ENCODE measurements at regions not wholly inside any gene's neighbourhood (a gene's known extent, or its start where the extent isn't known, plus 50 kb on each side); places are given as distances from the start of the nearest gene placed in this dataset.

DNA sequence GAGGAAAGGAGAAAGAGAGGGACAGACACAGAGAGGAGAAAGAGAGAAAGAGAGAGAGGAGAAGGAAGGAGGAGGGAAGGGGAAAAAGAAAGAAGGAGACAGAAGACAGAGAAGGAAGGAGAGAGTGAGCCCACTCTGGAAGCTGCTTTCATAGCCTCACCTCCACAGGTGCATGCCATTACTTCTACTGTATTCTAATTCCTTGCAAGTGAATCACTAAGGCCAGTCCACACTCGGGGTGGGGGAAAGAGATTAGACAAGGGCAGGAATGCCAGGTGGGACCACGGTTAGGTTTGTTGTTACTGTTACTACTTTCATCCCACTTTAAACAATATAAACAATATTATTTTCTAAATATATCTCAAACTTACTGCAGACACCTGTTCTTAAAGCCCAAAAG lies 684.5 kb upstream of the ARGLU1 start:
- DNase-seq (ENCODE audit: low read depth): no peak

DNA sequence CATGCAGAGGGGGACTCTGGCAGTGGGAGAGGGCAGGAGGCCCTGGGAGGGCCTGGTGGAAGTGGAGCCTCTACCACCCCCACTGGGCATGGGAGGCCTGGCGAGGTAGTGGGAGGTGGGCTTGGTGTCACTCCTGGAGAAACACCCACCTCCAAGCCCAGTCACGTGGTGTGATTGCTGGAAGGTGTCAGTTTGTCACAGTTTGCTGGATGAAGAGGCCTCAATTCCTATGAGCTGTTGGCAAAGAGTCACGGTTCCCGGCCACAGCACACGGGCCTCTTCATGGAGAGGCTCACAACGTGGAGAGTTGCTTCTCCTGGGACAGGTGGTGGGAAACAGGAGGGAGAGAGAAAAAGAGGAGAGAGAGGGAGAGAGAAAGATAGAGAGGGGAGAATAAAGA lies 684.1 kb upstream of the ARGLU1 start:
- DNase-seq (ENCODE audit: low read depth): no peak

DNA sequence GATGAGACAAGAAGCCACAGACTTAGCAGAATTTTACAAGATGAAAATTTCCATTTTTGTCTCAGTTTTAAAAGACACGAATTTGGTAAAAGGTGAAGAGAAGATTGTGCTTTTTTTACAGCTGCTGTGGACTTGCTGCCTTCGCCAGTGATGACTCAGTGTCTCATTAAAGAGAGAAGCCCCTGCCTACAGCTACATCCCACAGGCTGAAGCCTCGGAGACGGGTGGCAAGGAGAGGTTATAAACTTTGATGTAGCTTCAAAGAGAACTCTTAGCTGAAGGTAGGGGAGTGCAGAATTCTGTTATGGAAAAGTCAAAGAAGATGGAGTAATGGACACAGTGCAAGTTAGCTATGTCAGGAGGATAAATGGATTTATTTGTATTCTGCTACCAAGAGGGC lies 683.4 kb upstream of the ARGLU1 start:
- peak; percentile 9 for DNase-seq (ENCODE audit: low read depth)

DNA sequence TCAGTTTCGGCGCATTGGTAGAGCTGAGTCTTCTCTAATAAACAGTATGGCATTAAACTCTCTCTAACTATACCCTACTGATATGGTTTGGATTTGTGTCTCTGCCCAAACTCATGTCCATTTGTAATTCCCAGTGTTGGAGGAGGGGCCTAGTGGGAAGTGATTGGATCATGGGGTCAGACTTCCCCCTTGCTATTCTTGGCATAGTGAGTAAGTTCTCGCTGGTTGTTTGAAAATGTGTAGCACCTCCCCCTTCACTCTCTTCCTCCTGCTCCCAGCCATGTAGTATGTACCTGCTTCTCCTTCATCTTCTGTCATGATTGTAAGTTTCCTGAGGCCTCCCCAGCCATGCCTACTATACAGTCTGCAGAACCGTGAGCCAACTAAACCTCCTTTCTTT lies 682.7 kb upstream of the ARGLU1 start:
- DNase-seq (ENCODE audit: low read depth): no peak

DNA sequence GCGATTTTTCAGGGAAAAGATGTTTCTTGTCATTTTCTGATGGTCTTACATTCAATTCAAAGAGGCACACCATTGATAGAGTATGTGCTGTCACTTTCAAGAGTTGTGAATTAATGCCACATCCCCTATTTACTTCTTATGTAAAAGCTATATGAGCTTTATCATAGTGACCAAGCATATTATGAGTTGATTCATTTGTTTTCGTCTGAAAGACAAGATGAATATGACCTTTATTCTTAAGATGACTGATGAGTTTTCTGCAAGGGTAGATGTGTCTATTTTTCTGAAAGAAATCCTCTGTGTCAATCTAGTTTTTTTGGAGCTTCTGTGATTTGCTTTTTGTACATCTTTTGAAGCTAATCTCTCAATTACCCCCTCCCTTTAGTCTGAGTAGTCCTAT lies 676.3 kb upstream of the ARGLU1 start:
- DNase-seq (ENCODE audit: low read depth): no peak

DNA sequence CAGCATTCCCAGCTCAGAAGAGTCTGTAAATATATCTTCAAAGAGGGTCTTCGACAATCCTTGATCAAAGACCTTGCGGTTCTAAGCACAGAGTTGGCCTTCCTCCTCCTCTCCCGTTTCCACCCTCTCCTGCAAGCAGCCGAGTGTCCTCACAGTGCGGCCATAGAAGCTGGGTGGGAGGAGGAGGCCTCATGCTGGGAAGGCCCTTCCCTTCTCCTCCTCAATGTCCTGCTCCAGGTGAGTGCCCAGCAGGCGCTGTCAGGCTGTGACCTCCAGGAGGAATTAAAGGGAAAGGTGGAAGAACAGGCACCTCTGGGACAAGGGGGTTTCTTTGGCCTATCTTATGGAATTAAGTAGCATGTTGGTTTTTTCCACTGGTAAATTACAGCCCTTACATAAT lies 674.2 kb upstream of the ARGLU1 start:
- no peak for DNase-seq (ENCODE audit: low read depth)

DNA sequence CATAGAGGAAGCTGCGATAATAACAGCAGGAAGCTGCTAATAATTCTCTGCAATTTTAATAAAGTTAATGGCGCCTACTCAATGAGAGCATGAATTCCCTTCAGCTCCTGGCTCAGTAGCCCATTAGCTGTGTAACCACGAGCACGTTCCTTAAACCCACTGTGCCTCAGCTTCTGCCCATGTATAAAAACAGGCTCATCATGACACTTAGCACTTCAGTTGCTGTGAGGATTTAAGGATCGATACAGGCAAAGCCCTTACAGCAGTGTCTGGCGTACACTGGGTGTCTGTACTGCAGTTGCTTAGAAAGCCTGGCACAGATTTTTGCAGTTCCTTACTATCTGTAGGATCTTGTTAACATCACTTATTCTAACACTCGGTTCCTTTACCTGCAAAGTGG lies 673.4 kb upstream of the ARGLU1 start:
- no peak for DNase-seq (ENCODE audit: low read depth)

DNA sequence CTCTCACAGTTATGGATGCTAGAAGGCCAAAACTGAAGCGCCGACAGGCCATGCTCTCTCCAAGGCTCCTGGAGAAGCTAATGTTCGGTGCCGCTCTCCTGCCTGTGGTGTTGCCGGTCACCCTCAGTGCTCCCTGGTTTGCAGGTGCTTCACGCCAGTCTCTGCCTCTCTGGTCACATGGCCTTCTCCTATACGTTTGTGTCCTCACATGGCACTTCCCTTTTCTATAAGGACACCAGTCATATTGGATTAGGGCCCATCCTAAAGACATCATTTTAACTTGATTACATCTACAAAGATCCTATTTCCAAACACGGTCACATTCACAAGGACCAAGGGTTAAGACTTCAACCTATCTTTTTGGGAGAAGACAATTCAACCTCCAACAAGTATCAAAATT lies 671.3 kb upstream of the ARGLU1 start:
- no peak for DNase-seq (ENCODE audit: low read depth)

DNA sequence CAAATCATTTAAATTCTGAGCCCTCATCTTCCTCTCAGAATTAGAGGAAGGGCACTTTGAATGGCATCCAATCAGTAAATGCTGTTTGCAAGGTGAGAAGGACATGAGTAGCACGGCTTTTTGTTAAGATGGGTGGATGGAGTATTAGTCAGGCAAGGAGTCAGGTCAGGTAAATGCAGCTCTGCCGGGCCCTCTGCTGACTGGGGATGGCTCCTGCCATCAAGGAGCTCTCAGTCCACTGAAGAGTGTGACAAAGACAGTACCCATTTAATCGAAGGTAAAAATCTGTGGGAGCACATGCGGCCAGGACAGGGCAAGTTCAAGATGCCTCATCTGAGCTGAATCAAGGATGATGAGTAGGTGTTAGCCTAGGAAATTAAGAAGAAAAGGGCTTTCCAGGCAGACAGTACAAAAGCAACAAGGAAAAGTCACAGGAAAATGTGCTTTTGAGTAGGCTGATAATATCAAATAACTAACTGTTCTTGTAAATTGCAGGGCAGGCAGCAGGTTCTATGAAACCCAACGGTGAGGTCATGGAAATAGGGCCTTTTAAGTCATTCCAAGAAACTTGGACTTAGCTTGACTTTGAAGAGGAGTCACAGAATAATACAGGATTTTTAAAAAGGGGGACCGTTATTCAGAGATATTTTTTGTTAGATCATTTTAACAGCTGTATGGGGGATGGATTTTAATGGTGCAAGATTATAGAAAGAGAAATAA lies 670.5 kb upstream of the ARGLU1 start:
- no peak for DNase-seq (ENCODE audit: low read depth)

DNA sequence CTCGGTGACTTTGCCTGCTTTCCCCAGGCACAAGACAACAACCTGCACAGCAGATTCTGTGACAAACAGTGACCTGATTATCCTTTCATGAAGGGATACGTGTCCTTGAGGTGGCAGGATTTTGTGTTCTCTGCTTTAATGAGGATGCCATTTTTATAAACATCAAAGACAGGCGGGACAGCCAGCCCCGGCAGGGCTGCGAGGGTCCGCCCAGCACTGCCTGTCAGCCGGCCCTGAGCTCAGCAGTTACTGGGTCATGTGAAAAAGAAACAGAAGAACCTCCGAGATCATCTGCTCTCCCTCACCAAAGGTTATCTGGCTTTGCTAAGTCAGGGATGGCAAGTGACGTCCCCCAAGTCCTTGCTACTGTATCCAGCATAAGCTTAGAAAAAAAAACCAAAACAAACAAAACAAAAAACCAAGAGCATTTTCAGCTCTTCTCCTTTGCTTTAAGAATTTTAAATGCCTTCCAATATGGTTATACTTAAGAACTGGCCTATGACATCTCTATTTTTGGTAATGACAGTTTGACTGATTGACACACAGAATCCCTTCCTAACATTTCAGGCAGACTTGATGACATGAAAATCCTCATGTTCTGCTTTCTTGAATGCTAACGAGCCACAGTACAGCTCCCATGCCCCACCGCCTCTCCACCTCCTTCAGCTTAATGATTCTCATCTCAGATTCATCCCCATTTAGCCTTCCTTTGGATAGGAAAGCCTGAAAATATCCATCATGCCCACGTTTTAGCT lies 666.6 kb upstream of the ARGLU1 start:
- peak; percentile 8 for DNase-seq (ENCODE audit: low read depth)

DNA sequence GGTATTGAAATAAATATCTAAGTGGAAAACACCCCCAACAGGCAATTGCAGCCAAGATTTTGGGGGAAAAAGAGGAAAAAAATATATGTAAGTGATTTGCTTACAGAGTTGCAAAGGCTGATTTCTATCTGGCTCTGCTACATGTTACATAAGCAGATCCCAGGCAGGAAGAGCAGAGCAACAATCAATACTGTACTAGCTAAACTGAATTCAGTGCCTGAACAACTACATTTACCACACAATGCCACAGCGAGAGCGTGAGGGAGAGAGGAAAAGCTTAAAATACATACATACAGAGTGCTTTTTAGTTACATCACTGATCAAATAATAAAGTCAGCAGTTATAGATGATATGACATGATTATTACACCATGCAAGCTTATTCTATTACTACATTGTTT lies 665.6 kb upstream of the ARGLU1 start:
- DNase-seq (ENCODE audit: low read depth): no peak

DNA sequence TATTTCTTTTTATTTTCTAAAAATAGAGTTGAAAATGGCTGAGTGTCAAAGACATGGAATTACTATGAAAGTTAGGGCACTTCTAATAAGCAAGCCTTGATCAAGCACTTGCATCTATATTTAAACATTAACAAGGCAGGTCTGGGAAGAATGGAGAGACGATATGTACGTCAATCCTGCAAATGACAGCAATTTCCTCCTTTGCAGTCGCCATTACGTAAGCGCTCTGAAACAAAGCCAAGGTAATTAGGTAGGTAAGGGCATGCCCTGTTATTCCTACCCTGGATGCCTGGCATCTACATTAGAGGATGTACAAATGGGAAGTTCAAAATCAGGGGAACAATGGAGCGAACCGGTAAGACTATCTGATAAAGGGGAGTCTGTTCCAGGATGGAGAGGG lies 664.0 kb upstream of the ARGLU1 start:
- DNase-seq (ENCODE audit: low read depth): no peak

DNA sequence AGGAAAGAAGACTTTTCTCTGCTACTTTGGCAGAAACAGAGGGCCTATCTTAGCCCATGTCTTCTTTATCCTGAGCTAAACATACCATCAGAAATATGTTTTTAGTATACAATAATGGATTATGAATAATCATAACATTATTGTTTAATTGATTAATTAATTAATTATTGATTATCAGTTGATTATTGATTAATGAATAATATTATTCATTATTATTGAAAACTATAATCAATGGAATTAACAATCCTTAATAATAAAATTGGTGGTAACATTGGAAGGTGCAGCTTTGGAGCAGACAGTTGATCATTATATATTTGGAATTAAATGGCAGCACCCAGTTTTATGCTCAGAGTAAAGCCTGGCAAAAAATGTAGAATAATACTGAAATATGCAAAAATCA lies 655.9 kb upstream of the ARGLU1 start:
- DNase-seq (ENCODE audit: low read depth): no peak

DNA sequence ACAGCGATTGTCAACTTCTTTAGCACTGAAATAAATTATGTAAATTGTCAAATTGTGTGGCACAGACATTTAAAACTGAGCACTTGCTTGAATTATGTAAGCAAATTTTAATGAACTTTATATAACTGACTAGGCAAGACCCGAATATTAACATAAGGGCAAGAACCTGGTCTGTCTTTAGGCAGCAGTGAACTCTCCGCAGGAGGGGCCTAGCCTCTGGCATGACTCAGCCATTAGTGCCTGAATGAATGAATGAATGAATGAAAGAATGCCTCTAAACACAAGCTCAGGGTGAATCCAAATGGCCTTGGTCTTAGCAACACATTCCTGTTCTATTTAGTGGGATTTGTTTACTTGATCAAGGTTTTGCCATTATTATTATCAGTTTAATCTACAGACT lies 654.7 kb upstream of the ARGLU1 start:
- no peak for DNase-seq (ENCODE audit: low read depth)

DNA sequence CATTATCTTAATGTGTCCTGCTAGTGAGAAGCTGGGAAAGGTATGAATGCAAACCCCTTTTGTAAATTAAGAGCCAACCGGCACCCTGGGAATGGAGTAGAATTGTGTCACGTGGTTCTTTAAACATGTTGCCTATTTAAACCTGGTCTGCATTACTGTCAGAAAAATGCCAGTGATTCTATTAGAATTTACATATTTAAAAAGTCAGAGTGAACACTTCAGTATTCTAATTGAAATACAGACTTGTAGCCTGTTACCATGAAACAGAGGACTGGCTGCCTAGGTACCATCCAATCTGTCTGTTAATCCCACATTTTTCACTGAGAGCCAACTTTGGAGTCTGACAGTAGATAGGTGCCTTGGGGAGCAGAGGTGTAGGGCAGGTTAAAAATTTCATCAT lies 652.3 kb upstream of the ARGLU1 start:
- DNase-seq (ENCODE audit: low read depth): no peak

DNA sequence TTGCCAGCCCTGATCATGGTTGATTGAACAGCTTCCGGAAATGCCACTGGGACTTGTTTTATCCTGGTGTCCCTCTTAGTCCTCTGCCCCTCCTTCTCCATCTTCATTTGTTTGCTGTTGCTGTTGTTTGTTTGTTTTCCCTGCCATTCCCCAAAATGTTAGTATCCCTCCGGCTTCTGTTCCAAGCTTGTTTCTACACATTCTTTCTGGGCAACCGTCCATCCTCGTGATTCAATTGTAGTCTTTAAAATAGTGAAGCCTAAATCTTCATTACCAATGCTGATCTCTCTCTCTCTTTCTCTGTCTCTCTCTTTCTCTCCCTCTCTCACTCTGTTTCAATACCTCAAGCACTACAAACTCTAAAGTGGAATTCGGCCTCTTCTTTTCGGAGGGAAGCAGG lies 649.3 kb upstream of the ARGLU1 start:
- no peak for DNase-seq (ENCODE audit: low read depth)

DNA sequence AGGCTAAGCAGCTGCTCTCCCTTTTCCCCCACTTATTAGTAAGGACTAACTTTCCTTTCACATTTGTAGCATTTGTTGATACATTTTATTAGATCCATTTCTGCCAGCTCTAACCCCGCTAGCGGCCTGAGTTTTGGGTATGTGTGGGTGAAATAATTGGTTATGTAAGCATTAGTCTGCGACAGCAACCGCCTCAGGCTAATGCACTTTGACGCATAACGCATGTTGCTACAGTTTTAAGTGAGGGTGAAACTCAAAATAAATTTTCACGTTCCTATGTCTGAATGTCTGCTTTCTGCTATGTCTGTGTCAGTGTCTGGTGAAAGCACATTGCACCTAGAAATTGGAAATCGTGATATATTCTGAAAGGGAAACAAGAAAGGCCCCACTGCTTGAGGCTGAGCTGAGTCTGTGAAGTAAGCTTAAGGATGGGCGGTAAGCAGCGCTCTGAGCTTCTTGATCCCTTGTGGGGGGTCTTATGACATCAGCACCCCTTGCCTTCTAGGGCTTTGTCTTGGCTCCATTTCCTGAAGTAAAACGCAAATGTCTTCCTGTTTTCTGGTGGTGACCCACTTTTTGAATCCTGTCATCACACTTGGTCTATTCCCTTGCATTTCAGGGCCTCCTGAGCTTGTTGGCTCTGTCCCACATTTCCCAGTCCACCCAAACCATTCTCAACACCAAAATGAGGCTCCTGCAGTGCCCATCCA lies 648.3 kb upstream of the ARGLU1 start:
- no peak for DNase-seq (ENCODE audit: low read depth)

DNA sequence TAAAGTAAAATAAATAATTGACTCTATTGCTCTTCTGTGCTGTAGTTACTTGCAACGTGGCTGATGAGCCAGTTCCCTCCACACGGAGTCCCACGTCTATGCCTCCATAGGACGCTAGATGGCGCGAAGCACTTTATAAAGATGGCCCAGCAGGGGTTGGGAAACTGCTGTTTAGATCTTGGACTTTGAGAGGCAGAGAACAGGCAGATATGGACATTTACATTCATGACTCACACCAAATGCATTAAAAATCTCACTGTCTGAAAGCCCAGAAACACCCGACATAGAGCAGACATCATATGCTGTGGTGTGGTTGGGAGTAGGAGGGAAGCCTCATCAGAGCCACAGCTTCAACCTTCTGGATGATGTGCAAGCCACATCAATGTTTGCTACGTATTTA lies 643.1 kb upstream of the ARGLU1 start:
- peak; percentile 96 for DNase-seq (ENCODE audit: low read depth)

DNA sequence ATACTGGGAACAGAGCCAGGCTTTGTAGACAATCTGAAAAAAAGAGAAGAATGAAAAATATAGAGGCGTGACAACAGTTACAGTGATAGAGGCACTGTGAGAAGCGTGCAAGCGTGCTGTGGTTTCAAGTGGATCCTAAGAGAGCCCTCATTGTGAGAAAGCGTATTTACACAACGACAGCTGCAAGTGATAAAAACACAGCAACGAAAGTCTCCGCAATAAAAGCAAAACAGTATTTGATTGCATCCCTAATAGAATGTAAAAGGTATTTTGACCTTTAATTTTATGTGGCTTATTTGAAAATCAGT lies 642.7 kb upstream of the ARGLU1 start:
- DNase-seq (ENCODE audit: low read depth): no peak

DNA sequence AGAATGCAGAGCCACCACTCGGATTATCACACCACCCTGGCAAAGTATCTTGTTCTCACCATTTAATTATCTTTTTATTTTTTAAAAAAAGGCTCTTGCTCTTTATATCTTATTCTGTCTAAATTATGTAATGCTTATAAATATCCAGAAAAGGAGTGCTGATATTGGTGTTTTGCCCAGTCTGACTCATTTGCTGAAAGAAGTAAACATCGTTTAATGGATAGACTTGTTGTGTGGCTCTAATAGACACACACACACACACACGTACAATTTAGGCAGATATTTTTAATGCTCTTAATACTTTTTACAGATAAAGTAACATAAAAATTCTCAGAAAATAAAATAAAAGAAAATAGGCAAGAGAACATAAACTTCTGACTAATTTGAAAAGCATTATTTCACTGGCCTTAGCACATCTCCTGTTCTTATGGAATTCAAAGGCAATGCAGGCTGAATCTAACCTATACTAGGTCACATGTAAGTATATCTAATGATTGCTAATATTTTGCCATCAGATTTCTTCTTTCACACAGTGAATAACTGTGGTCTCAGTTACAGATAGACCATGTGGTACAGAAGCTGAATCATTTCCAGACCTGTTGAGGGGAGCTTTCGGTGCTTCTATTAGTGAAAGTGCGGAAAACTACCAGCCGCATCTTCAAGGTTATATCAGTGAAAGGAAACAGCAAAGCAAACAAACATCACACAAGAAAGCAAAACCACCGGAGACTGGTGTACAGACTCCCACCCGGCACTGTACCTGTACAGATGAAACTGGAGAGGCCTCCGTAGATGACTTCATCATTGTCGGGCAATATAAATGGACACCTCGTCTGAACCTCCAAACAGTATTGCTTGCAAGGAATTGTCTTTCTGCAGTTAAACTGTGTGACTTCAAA lies 642.1 kb upstream of the ARGLU1 start:
- DNase-seq (ENCODE audit: low read depth): peak; percentile 47

DNA sequence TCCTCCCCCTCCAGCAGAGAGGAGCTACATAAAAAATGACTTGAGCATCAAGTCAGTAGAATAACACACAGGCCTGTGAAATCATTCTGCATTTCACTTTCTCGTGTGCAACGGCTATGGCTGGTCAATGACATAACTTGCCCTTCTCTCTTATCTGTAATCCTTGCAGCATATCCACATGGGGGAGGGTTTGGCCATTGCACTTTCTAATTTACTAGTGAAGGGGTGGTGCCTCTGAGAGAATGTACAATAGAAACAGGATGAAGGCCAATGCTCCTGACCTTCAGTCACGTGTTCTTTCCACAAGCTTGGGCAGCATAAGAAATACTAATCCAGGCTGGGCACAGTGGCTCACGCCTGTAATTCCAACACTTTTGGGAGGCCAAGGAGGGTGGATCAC lies 641.0 kb upstream of the ARGLU1 start:
- DNase-seq (ENCODE audit: low read depth): peak; percentile 40

DNA sequence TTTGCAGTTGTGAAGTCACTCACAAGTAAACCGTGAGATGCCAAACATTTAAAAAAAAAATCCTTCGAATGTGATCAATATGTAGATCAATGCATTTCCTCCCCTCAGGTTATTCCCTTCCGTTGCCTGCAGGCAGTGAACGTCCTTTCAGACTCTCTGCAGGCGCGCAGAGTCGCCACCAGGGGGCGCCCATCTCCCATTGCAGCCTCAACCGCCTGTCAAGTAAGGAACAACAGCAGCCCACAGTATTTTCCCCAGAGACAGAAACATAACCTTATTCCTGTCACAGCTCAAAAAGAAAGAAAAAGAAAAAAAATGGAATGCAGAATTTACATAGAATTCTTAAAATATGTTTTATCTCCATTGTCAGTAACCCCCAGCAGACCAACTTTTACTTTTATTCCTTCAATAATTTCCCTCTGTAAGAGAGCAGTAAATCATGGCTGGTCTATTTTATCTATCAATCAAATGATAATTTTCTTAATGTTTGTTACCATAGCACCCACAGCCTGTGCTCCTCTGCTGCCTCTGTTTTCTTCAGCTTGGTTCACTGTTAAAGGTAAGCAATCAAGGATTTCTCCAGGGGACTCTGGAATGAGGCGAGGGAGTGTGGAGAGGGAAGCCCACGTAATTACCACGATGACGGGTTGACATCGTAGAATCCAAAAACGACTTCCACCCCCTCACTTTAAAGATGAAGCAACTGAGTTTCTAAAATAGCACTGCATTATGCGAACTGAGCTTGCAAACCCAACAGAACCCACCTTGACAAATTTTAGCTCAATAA lies 637.6 kb upstream of the ARGLU1 start:
- DNase-seq (ENCODE audit: low read depth): peak; percentile 44
